ENCODE measurements at regions not wholly inside any gene's neighbourhood (a gene's known extent, or its start where the extent isn't known, plus 50 kb on each side); places are given as distances from the start of the nearest gene placed in this dataset.

DNA sequence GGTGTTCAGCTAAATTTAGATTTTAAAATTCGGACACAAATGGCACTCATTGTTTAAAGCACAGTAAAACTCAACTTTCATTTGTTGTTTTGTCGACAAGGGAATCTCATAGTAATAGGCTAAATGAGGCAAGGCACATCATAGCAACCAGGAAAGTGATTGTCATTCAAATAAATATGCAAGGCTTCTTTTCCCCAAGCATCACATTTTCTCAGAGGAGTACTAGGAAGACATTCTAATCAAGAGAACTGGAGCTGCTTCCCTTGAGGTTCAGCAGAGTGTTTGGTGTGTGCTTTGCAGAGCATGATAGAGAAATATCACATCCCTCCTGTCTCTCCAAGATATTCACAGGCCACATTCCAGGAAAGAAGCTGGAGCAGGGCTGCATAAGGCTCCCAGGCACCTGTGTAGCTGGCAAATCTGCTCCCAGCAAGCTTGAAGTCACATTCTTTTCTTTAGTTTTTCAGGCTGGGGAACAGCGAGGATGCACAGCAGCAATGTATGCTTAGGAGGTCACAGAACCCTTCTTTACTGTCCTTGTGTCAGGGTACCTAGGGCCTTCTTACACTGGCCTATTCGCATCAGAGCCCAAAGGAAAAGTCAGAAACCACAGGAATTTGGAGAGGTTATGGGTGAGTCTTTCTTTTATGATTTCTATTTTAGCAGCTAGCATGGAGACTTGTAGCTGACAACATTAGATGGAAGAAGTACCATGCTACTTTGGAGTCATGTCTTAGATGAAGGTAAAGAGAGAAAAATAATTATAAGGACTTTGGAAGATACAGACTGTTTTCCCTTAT lies 95.9 kb upstream of the HDAC9 start:
- Histone ChIP-seq H3K79me2 (replicated peaks; ENCODE audit: insufficient read depth) (no peaks in the 10 kb centered on the region), H2AFZ (peak overlapping the region; percentile 0; the same call in 1 of the 2 replicates), H3K27ac (ENCODE audit: low read depth) (peak overlapping the region; percentile 52), H3F3A (replicated peaks; ENCODE audit: low read depth) (no peaks in the 10 kb centered on the region), H3K4me2 (peak overlapping the region; percentile 6), H3K27me3 (ENCODE audit: insufficient read depth) (no peaks in the 10 kb centered on the region), H3K4me3 (no peak overlapping the region), H3K9me2 (ENCODE audit: insufficient read depth) (no peaks in the 10 kb centered on the region), H3K4me1 (ENCODE audit: insufficient read depth) (peaks cover 46% of the 10 kb centered on the region), H3K36me3 (ENCODE audit: insufficient read depth) (no peaks in the 10 kb centered on the region), H4K20me1 (replicated peaks; ENCODE audit: insufficient read depth) (no peaks in the 10 kb centered on the region)
- 0 out of 2 replicates have a peak, but pooled peaks have one; percentile 10 for TF ChIP-seq CREB1 (CRISPR knock-in tag; IDR thresholded peaks at IDR 0.05; ENCODE audit: low read depth)
- TF ChIP-seq POLR2AphosphoS5 (IDR thresholded peaks at IDR 0.05; ENCODE audit: low read depth), result no peak
- ATAC-seq (peak; percentile 66), DNase-seq (ENCODE audit: low spot score) (peak; percentile 47)
- Mint-ChIP-seq H3K9me3 (no peaks in the 10 kb centered on the region), H3K27me3 (ENCODE audit: insufficient read depth, low read depth, poor library complexity) (peaks cover 3% of the 10 kb centered on the region), H3K36me3 (ENCODE audit: low read depth) (no peaks in the 10 kb centered on the region), H3K27ac (peak overlapping the region; percentile 76), H3K4me1 (peaks cover 50% of the 10 kb centered on the region), H3K4me3 (no peak overlapping the region)

DNA sequence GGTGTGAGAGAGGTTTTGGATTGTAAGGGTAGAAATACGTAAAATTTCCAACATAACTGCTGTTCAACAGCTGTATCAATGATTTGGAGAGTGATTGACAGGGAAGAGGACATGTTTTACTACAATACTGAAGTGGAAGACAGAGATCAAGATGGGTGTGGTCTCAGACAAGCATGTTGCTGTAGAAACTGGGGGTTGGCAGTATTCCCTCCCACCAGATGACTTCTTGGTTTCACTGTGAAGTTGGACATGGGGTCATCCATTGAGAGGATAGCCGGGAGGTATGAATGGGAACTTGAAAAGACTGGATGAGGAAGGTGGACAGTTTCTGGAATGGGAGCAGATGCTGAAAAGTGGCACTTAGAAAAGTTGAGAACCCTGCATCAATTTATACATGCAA lies 95.3 kb upstream of the HDAC9 start:
- Mint-ChIP-seq H3K4me3 (no peak overlapping the region), H3K27me3 (ENCODE audit: insufficient read depth, low read depth, poor library complexity) (peaks cover 3% of the 10 kb centered on the region), H3K4me1 (peaks cover 52% of the 10 kb centered on the region), H3K9me3 (no peaks in the 10 kb centered on the region), H3K27ac (peak overlapping the region; percentile 59), H3K36me3 (ENCODE audit: low read depth) (no peaks in the 10 kb centered on the region)
- no peak overlapping the region for H3K4me2 ChIP-seq
- H3K4me1 ChIP-seq (ENCODE audit: insufficient read depth), result peaks cover 46% of the 10 kb centered on the region
- H4K20me1 ChIP-seq (replicated peaks; ENCODE audit: insufficient read depth), result no peaks in the 10 kb centered on the region
- H3K79me2 ChIP-seq (replicated peaks; ENCODE audit: insufficient read depth), result no peaks in the 10 kb centered on the region
- H3K27me3 ChIP-seq (ENCODE audit: insufficient read depth), result no peaks in the 10 kb centered on the region
- H3K9me2 ChIP-seq (ENCODE audit: insufficient read depth), result no peaks in the 10 kb centered on the region
- peak overlapping the region; percentile 0; the same call in 1 of the 2 replicates for H2AFZ ChIP-seq
- no peaks in the 10 kb centered on the region for H3F3A ChIP-seq (replicated peaks; ENCODE audit: low read depth)
- H3K4me3 ChIP-seq, result no peak overlapping the region
- ATAC-seq, result no peak
- peak overlapping the region; percentile 52; the same call in 1 of the 2 replicates for H3K27ac ChIP-seq (ENCODE audit: low read depth)
- DNase-seq (ENCODE audit: low spot score), result no peak
- no peaks in the 10 kb centered on the region for H3K36me3 ChIP-seq (ENCODE audit: insufficient read depth)
- TF ChIP-seq, protein P1, sequence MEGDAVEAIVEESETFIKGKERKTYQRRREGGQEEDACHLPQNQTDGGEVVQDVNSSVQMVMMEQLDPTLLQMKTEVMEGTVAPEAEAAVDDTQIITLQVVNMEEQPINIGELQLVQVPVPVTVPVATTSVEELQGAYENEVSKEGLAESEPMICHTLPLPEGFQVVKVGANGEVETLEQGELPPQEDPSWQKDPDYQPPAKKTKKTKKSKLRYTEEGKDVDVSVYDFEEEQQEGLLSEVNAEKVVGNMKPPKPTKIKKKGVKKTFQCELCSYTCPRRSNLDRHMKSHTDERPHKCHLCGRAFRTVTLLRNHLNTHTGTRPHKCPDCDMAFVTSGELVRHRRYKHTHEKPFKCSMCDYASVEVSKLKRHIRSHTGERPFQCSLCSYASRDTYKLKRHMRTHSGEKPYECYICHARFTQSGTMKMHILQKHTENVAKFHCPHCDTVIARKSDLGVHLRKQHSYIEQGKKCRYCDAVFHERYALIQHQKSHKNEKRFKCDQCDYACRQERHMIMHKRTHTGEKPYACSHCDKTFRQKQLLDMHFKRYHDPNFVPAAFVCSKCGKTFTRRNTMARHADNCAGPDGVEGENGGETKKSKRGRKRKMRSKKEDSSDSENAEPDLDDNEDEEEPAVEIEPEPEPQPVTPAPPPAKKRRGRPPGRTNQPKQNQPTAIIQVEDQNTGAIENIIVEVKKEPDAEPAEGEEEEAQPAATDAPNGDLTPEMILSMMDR (conservative IDR thresholded peaks at IDR 0.05; ENCODE audit: low read depth in 2 of 2), result no peak
- TF ChIP-seq EZH2phosphoT487 (IDR thresholded peaks at IDR 0.05; ENCODE audit: unreplicated experiment) (no peak), POLR2AphosphoS5 (IDR thresholded peaks at IDR 0.05; ENCODE audit: low read depth) (no peak), STAT1 (IDR thresholded peaks at IDR 0.05; ENCODE audit: unreplicated experiment) (no peak), JUNB (IDR thresholded peaks at IDR 0.05; ENCODE audit: unreplicated experiment) (no peak), ZNF114 (CRISPR knock-in tag; IDR thresholded peaks at IDR 0.05) (no peak), NANOG (IDR thresholded peaks at IDR 0.05; ENCODE audit: borderline replicate concordance) (no peak)
- TF ChIP-seq, protein P2, sequence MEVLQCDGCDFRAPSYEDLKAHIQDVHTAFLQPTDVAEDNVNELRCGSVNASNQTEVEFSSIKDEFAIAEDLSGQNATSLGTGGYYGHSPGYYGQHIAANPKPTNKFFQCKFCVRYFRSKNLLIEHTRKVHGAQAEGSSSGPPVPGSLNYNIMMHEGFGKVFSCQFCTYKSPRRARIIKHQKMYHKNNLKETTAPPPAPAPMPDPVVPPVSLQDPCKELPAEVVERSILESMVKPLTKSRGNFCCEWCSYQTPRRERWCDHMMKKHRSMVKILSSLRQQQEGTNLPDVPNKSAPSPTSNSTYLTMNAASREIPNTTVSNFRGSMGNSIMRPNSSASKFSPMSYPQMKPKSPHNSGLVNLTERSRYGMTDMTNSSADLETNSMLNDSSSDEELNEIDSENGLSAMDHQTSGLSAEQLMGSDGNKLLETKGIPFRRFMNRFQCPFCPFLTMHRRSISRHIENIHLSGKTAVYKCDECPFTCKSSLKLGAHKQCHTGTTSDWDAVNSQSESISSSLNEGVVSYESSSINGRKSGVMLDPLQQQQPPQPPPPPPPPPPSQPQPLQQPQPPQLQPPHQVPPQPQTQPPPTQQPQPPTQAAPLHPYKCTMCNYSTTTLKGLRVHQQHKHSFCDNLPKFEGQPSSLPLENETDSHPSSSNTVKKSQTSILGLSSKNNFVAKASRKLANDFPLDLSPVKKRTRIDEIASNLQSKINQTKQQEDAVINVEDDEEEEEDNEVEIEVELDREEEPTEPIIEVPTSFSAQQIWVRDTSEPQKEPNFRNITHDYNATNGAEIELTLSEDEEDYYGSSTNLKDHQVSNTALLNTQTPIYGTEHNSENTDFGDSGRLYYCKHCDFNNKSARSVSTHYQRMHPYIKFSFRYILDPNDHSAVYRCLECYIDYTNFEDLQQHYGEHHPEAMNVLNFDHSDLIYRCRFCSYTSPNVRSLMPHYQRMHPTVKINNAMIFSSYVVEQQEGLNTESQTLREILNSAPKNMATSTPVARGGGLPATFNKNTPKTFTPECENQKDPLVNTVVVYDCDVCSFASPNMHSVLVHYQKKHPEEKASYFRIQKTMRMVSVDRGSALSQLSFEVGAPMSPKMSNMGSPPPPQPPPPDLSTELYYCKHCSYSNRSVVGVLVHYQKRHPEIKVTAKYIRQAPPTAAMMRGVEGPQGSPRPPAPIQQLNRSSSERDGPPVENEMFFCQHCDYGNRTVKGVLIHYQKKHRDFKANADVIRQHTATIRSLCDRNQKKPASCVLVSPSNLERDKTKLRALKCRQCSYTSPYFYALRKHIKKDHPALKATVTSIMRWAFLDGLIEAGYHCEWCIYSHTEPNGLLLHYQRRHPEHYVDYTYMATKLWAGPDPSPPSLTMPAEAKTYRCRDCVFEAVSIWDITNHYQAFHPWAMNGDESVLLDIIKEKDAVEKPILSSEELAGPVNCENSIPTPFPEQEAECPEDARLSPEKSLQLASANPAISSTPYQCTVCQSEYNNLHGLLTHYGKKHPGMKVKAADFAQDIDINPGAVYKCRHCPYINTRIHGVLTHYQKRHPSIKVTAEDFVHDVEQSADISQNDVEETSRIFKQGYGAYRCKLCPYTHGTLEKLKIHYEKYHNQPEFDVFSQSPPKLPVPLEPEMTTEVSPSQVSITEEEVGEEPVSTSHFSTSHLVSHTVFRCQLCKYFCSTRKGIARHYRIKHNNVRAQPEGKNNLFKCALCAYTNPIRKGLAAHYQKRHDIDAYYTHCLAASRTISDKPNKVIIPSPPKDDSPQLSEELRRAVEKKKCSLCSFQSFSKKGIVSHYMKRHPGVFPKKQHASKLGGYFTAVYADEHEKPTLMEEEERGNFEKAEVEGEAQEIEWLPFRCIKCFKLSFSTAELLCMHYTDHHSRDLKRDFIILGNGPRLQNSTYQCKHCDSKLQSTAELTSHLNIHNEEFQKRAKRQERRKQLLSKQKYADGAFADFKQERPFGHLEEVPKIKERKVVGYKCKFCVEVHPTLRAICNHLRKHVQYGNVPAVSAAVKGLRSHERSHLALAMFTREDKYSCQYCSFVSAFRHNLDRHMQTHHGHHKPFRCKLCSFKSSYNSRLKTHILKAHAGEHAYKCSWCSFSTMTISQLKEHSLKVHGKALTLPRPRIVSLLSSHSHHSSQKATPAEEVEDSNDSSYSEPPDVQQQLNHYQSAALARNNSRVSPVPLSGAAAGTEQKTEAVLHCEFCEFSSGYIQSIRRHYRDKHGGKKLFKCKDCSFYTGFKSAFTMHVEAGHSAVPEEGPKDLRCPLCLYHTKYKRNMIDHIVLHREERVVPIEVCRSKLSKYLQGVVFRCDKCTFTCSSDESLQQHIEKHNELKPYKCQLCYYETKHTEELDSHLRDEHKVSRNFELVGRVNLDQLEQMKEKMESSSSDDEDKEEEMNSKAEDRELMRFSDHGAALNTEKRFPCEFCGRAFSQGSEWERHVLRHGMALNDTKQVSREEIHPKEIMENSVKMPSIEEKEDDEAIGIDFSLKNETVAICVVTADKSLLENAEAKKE (CRISPR knock-in tag; IDR thresholded peaks at IDR 0.05), result no peak
- TF ChIP-seq, protein P3, sequence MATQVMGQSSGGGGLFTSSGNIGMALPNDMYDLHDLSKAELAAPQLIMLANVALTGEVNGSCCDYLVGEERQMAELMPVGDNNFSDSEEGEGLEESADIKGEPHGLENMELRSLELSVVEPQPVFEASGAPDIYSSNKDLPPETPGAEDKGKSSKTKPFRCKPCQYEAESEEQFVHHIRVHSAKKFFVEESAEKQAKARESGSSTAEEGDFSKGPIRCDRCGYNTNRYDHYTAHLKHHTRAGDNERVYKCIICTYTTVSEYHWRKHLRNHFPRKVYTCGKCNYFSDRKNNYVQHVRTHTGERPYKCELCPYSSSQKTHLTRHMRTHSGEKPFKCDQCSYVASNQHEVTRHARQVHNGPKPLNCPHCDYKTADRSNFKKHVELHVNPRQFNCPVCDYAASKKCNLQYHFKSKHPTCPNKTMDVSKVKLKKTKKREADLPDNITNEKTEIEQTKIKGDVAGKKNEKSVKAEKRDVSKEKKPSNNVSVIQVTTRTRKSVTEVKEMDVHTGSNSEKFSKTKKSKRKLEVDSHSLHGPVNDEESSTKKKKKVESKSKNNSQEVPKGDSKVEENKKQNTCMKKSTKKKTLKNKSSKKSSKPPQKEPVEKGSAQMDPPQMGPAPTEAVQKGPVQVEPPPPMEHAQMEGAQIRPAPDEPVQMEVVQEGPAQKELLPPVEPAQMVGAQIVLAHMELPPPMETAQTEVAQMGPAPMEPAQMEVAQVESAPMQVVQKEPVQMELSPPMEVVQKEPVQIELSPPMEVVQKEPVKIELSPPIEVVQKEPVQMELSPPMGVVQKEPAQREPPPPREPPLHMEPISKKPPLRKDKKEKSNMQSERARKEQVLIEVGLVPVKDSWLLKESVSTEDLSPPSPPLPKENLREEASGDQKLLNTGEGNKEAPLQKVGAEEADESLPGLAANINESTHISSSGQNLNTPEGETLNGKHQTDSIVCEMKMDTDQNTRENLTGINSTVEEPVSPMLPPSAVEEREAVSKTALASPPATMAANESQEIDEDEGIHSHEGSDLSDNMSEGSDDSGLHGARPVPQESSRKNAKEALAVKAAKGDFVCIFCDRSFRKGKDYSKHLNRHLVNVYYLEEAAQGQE (IDR thresholded peaks at IDR 0.05; ENCODE audit: unreplicated experiment), result no peak

All from GM23338 (cell line).